Sigmoid colon (tissue), 4 donors: ENCODE measurements at regions not wholly inside any gene's neighbourhood (a gene's known extent, or its start where the extent isn't known, plus 50 kb on each side); places are given as distances from the start of the nearest gene placed in this dataset.

Source experiments
- CTCF ChIP-seq, 4 experiments: fragments of 450-650 bp in 3 of 4; fragments of 200-600 bp in 1 of 4; IDR thresholded peaks; one replicate each; pipeline ENCODE4 v1.5.1; 2016 to 2019; ENCODE audit warnings: antibody characterized with exemption in 4 of 4, mild to moderate bottlenecking in 3 of 4, moderate library complexity in 2 of 4
- EP300 ChIP-seq, 4 donors: sonication (generic); formaldehyde crosslinking; IDR thresholded peaks; one replicate each; pipeline ENCODE4 v1.6.1; 2017; ENCODE audit warnings: antibody characterized with exemption in 4 of 4
- POLR2A ChIP-seq, 2 donors: fragments of 450-650 bp; IDR thresholded peaks; one replicate each; pipeline ENCODE4 v1.6.1; 2016; ENCODE audit warnings: antibody characterized with exemption in 2 of 2, mild to moderate bottlenecking in 2 of 2, moderate library complexity in 2 of 2
- POLR2AphosphoS5 ChIP-seq, 4 donors: sonication (generic); formaldehyde crosslinking; IDR thresholded peaks; one replicate each; pipeline ENCODE4 v1.6.1; 2017; ENCODE audit warnings: antibody characterized with exemption in 4 of 4

DNA sequence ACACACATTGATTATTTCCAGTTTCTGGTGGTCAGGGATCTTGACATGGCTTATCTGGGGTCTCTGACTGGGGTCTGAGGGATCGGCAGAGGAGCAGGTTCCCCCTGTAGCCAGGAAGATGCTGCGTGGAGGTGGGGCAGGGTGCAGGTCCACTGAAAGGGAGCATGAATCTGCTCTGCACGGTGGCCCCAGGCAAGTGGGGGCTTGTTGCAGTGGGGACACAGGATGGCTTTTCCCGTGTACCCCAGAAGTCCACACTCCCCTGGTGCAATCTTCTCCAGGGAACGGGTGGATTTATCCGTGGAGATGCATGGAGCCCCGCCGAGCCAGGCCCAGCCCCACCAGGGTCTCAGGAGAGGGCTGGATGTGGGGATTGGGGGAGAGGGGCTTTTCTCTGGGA, 210.4 kb upstream of the C14orf180 start:
- TF ChIP-seq CTCF (IDR thresholded peaks at IDR 0.05), result no peak
- no peak for TF ChIP-seq POLR2A (IDR thresholded peaks at IDR 0.05)
- TF ChIP-seq EP300 (IDR thresholded peaks at IDR 0.05), result no peak
- no peak for TF ChIP-seq POLR2AphosphoS5 (IDR thresholded peaks at IDR 0.05)
